ENCODE measurements at regions not wholly inside any gene's neighbourhood (a gene's known extent, or its start where the extent isn't known, plus 50 kb on each side); places are given as distances from the start of the nearest gene placed in this dataset.
"Not testable (repeated sequence)": the region's sequence is repeated elsewhere in the genome, so short reads cannot be mapped to it uniquely, and the experiment has no call there.

- DNase-seq (ENCODE audit: low spot score) = no peak
Observed at GRCh38 chr6:95660544-95660943, 83.2 kb downstream of the MANEA start.

DNA sequence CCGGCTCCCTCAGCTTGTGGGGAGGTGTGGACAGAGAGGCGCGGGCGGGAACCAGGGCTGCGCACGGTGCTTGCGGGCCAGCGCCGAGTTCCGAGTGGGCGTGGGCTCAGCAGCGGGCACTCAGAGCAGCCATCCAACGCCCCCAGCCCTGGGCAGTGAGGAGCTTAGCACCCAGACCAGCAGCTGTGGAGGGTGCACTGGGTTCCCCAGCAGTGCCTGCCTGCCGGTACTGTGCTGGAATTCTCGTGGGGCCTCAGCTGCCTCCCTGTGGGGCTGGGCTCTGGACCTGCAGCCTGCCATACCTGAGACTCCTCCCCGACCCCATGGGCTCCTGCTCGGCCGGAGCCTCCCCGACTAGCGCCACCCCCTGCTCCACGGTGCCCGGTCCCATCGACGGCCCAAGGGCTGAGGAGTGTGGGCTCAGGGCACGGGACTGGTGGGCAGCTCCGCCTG lies 92.7 kb downstream of the MANEA start:
- no peak for DNase-seq (ENCODE audit: low spot score)

DNA sequence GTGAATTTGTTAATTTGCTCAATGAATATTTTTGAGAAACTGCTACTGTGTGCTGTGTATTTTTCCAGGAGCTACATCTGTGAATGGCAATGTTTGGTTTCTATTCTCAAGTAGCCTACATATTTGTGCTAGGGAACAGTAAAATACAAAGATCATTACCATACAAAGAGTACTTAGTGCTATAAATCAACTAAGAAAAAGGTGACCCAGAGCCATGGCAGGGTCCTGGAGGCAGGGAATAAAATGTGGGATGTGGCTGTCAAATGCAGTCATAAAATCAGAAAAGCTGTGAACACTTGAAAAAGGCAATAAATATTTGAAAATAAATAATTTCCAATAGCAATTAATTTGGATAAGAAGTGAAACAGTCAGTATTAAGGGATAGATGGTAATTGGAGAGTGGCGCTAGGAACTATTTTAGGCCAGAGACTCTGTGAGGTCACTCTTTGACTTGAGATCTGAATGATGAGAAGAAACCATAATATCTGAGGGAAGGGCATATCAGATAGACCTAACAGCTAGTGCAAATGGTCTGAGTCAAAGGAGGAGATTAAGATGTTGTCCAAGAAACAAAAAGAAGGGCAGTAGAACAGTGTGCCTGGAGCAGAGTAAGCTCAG lies 98.8 kb downstream of the MANEA start:
- DNase-seq (ENCODE audit: low spot score) = no peak

DNA sequence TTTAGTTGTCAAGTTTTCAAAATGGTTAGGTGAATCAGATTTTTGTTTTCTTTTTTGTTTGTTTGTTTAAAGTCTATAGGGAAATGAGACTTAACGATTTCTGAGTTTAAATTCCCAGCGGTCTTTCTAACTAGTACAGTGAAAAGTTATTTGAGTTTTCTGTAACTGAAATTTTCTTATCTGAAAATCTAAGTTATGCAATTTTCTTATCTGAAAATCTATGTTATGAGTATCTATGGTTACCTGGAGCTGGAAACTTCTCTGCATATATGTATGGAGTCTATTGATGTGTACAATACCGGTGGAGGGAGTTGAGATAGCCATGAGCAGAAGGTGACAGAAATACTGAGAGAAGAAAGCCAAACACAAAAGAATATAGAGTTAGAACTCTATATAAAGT lies 102.6 kb downstream of the MANEA start:
- no peak for DNase-seq (ENCODE audit: low spot score)

GRCh38 chr6:95681736-95682135 lies 104.4 kb downstream of the MANEA start:
- no peak for DNase-seq (ENCODE audit: low spot score)

DNA sequence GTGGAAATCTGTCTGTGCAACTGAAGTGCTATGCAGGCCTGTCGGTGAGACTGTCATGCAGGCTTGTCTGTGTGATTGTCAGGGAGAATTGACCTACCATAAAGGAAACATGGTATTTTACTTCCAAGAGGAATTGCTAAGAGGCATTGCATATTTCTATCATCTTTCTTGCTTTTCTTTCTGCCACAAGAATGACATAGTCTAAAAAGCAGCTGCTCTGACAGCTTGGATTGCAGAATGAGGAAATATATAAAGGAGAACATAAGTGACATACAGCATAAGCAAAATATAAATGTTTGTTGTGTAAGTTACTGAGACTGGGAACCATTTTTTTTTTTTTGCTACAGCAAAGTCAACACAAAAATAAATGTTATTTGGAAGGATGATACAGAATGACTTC lies 105.1 kb downstream of the MANEA start:
- DNase-seq (ENCODE audit: low spot score) = no peak

DNA sequence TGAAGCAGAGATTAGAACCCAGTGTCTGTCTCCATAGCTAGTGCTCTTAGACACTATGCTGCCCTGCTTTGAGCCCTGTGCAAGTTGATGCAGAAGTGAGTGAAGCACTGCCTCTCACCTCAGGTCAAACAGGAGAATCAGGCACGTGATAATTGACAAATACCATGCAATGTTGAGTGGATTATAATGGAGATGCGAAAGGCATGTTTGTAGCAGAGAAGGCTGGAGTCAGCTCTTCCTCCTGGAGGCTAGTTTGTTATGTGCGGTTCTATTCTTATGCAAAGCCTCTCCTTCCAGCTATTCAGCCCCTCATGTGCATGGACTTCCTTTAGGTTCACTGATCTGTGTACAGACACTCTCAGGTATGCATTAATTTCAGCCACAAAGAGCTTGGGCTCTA lies 108.5 kb downstream of the MANEA start:
- no peak for DNase-seq (ENCODE audit: low spot score)

- DNase-seq (ENCODE audit: low spot score) = no peak
Observed at GRCh38 chr6:95686272-95686671, 108.9 kb downstream of the MANEA start.

- no peak for DNase-seq (ENCODE audit: low spot score)
Observed at GRCh38 chr6:95686895-95687294, 109.6 kb downstream of the MANEA start.

DNA sequence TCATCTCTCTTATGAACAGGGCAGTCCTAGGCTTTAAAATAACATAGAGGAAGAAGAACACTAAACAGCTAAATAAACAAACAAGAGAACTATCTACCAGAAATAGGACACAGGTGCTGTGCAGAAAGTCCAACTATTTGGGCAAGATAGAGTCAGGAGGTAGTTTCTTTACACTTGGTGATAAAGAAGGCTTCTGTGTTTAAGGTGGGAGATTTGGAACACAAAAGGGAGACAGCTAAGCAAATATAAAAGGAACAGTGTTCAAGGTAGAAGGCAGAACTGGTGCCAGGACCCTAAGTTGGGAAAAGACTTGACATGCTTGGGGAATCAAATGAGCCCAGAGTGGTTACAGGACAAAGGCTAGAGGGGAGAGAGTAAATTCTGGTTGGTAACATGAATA lies 110.5 kb downstream of the MANEA start:
- DNase-seq (ENCODE audit: low spot score) = no peak

DNA sequence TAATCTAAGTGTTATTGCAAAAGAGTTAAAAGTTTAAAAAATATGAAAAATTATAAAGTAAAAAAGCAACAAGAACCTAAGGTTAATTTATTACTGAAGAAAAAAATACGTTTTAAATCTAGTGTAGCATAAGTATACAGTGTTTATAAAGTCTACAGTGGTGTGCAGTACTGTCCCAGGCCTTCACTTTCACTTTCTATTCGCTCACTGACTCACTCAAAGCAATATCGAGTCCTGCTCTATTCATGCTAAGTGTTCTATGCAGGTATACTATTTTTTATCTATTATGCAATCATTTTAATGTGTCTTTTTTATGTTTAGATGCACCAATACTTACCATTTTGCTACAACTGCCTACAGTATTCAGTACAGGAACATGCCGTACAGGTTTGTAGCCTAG lies 113.0 kb downstream of the MANEA start:
- DNase-seq (ENCODE audit: low spot score) = peak; percentile 2

GRCh38 chr6:95693108-95693507 lies 115.8 kb downstream of the MANEA start:
- DNase-seq (ENCODE audit: low spot score) = no peak

- no peak for DNase-seq (ENCODE audit: low spot score)
Observed at GRCh38 chr6:95698271-95698670, 120.9 kb downstream of the MANEA start.

DNA sequence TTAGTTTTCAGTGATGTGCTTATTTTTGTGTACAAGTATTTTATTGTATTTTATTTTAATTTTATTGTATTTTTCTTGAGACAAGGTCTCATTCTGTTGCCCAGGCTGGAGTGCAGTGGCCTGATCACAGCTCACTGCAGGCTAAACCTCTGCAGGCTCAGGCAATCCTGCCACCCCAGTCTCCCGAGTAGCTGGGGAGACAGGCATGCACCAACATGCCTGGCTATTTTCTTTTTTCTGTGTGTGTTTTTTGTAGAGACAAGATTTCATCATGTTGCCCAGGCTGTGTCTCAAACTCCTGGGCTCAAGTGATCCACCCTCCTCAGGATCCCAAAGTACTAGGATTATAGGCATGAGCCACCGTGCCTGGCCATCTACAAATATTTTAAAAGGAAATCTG lies 146.3 kb downstream of the MANEA start:
- no peak for DNase-seq (ENCODE audit: low spot score)

DNA sequence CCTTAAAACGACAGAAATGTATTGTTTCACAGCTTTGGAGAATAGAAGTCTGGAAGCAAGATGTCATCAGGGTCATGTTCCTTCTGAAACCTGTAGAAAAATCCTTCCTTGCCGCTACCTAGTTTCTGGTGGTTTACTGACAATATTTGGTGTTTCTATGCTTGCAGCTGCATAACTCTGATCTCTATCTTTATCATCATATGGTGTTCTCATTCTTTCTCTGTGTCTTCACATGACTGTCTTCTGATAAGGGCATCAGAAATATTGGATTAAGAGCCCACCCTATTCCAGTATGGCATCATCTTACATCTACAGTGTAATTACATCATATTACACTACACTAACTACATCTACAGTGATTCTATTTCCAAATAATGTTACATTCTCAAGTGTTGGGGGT lies 148.0 kb downstream of the MANEA start:
- no peak for DNase-seq (ENCODE audit: low spot score)

- no peak for DNase-seq (ENCODE audit: low spot score)
Observed at GRCh38 chr6:95740157-95740556, 162.8 kb downstream of the MANEA start.

DNA sequence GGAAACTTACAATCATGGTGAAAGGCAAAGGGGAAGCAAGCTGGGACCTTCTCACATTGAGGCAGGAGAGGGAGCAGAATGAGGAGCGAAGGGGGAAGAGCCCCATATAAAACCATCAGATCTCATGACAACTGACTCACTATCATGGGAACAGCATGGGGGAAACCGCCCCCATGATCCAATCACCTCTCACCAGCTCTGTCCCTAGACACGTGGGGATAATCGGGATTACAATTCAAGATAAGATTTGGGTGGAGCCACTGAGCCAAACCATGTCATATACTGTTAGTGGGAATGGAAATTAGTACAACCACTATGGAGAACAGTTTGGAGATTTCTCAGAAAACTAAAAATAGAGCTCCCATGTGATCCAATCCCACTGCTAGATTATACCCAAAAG lies 163.7 kb downstream of the MANEA start:
- DNase-seq (ENCODE audit: low spot score) = no peak

- DNase-seq (ENCODE audit: low spot score) = no peak
Observed at GRCh38 chr6:95742767-95743289, 165.5 kb downstream of the MANEA start.

- DNase-seq (ENCODE audit: low spot score) = no peak
Observed at GRCh38 chr6:95743591-95743990, 166.3 kb downstream of the MANEA start.

DNA sequence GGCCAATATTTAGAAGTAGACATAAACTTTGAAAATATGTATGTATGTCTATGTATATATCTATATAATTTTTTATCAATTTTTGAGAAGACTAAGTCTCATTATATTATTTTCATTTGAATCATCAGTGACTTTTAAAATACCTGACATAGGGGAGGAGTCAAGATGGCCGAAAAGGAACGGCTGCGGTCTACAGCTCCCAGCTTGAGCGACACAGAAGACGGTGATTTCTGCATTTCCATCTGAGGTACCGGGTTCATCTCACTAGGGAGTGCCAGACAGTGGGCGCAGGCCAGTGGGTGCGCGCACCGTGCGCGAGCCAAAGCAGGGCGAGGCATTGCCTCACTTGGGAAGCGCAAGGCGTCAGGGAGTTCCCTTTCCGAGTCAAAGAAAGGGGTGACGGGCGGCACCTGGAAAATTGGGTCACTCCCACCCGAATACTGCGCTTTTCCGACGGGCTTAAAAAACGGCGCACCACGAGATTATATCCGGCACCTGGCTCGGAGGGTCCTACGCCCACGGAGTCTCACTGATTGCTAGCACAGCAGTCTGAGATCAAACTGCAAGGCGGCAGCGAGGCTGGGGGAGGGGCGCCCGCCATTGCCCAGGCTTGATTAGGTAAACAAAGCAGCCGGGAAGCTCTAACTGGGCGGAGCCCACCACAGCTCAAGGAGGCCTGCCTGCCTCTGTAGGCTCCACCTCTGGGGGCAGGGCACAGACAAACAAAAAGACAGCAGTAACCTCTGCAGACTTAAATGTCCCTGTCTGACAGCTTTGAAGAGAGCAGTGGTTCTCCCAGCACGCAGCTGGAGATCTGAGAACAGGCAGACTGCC lies 181.1 kb downstream of the MANEA start:
- DNase-seq (ENCODE audit: low spot score) = not testable (repeated sequence)

- no peak for DNase-seq (ENCODE audit: low spot score)
Observed at GRCh38 chr6:95767897-95768463, 190.6 kb downstream of the MANEA start.

DNA sequence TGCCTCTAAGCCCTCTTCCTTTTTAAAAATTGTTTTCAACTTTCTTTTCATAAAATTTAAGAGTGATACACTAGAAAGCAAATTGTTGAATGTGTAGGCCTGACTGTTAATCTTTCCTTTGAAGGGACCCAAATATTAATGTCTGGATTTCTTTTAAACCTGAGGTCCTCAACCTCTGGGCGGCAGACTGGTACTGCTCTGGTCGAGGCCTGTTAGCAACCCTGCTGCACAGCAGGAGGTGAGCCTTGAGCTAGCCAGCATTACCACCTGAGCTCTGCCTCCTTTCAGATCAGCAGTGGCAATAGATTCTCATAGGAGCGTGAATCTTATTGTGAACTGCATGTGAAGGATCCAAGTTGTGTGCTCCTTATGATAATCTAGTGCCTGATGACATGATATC lies 191.2 kb downstream of the MANEA start:
- no peak for DNase-seq (ENCODE audit: low spot score)

DNA sequence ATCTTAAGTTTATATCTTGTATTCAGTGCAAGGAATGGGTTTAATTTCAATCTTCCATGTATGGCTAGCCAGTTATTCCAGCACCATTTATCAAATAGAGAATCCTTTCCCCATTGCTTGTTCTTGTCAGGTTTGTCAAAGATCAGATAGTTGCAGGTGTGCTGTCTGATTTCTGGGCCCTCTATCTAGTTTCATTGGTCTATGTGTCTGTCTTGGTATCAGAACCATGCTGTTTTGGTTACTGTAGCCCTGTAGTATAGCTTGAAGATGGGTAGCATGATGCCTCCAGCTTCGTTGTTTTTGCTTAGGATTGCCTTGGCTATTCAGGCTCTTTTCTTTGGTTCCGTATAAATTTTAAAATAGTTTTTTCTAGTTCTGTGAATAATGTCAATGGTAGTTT lies 200.0 kb downstream of the MANEA start:
- DNase-seq (ENCODE audit: low spot score) = no peak
